ENCODE measurements at regions not wholly inside any gene's neighbourhood (a gene's known extent, or its start where the extent isn't known, plus 50 kb on each side); places are given as distances from the start of the nearest gene placed in this dataset.
"Not testable (repeated sequence)": the region's sequence is repeated elsewhere in the genome, so short reads cannot be mapped to it uniquely, and the experiment has no call there.

DNA sequence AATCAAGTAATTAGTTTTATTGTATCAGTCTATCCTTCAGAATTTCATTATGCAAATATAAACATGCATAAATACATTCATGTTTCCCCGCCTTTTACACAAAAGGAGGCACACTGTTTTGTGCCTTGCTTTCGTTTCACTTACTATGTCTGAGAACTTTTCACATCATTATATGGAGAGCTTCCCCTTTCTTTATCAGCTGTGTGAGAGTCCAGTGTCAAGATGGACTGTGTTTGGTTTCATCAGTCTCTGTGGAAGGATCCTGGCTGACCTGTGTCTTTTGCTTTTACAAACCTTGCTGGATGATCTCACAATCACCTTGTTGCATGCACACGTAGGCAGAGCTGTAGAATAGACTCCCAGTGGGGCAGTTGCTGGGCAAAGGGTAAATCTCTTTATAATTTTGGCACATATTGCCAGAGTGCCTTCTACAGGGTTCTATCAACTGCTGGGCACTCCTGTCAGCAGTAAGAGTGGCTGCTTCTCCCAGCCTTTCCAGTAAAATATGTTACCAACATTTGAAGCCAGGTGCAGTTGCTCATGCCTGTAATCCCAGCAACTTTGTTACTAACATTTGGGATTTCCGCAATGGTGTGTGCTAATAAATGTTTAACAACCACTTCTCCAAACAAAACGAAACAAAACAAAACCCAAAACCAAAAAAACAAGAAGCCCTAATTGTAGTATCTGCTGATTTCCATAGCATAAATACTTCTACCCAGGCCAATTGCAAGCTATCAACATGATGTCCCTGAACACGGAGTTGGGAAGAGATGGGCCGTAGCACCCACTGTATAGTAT lies 270.0 kb upstream of the PLGLB1 start:
- TF ChIP-seq POLR2A (IDR thresholded peaks at IDR 0.05; ENCODE audit: low read length); GATA1 (IDR thresholded peaks at IDR 0.05; ENCODE audit: low read depth, low read length): not testable (repeated sequence)
